Sigmoid colon (tissue), 6 donors: ENCODE measurements at regions not wholly inside any gene's neighbourhood (a gene's known extent, or its start where the extent isn't known, plus 50 kb on each side); places are given as distances from the start of the nearest gene placed in this dataset.

Source experiments
- DNase-seq: peaks from one replicate; pipeline ENCODE4 v3.0.0-alpha.2; 2019
- H3K27ac ChIP-seq, 4 donors: fragments of 200-600 bp; sonication (generic); one replicate each; pipeline ENCODE4 v1.5.1; 2016 to 2019; ENCODE audit warnings: mild to moderate bottlenecking in 1 of 4
- H3K27me3 ChIP-seq, 3 donors: fragments of 200-600 bp; sonication (generic); one replicate each; pipeline ENCODE4 v1.5.1; 2019; ENCODE audit warnings: mild to moderate bottlenecking in 1 of 3
- H3K36me3 ChIP-seq, 4 donors: fragments of 200-600 bp; sonication (generic); one replicate each; pipeline ENCODE4 v1.5.1; 2016 to 2019
- H3K4me1 ChIP-seq, 4 donors: fragments of 200-600 bp; sonication (generic); one replicate each; pipeline ENCODE4 v1.5.1; 2017 to 2019
- H3K4me3 ChIP-seq, 4 donors: fragments of 200-600 bp; sonication (generic); one replicate each; pipeline ENCODE4 v1.5.1; 2017 to 2019; ENCODE audit warnings: mild to moderate bottlenecking in 2 of 4, moderate library complexity in 1 of 4
- H3K9me3 ChIP-seq, 4 donors: fragments of 200-600 bp in 3 of 4; sonication (generic) in 3 of 4; one replicate each; pipeline versions ENCODE4 v1.5.1 to v1.6.1; 2013 to 2019
- EP300 ChIP-seq, 4 donors: sonication (generic); formaldehyde crosslinking; IDR thresholded peaks; one replicate each; pipeline ENCODE4 v1.6.1; 2017; ENCODE audit warnings: antibody characterized with exemption in 4 of 4
- POLR2A ChIP-seq, 2 donors: fragments of 450-650 bp; IDR thresholded peaks; one replicate each; pipeline ENCODE4 v1.6.1; 2016; ENCODE audit warnings: antibody characterized with exemption in 2 of 2, mild to moderate bottlenecking in 2 of 2, moderate library complexity in 2 of 2
- POLR2AphosphoS5 ChIP-seq, 4 donors: sonication (generic); formaldehyde crosslinking; IDR thresholded peaks; one replicate each; pipeline ENCODE4 v1.6.1; 2017; ENCODE audit warnings: antibody characterized with exemption in 4 of 4
- WGBS, 2 donors: extraction: QIAGEN DNeasy Blood & Tissue Kit; methylation state at CpG; one replicate each; pipeline ENCODE4 v1.1.7; 2013; 5-methylcytosine and 5-hydroxymethylcytosine counted together
- intact Hi-C: fragments of 100-400 bp; cut with DNase I; formaldehyde crosslinking; loops from one replicate; pipeline ENCODE4 v1.15.1; 2023
- TF ChIP-seq, protein P1 (sequence below), 4 experiments: fragments of 450-650 bp in 3 of 4; fragments of 200-600 bp in 1 of 4; IDR thresholded peaks; one replicate each; pipeline ENCODE4 v1.5.1; 2016 to 2019; ENCODE audit warnings: antibody characterized with exemption in 4 of 4, mild to moderate bottlenecking in 3 of 4, moderate library complexity in 2 of 4
- donor health status: healthy with polysubstance abuse.
- donor health status: healthy.

DNA sequence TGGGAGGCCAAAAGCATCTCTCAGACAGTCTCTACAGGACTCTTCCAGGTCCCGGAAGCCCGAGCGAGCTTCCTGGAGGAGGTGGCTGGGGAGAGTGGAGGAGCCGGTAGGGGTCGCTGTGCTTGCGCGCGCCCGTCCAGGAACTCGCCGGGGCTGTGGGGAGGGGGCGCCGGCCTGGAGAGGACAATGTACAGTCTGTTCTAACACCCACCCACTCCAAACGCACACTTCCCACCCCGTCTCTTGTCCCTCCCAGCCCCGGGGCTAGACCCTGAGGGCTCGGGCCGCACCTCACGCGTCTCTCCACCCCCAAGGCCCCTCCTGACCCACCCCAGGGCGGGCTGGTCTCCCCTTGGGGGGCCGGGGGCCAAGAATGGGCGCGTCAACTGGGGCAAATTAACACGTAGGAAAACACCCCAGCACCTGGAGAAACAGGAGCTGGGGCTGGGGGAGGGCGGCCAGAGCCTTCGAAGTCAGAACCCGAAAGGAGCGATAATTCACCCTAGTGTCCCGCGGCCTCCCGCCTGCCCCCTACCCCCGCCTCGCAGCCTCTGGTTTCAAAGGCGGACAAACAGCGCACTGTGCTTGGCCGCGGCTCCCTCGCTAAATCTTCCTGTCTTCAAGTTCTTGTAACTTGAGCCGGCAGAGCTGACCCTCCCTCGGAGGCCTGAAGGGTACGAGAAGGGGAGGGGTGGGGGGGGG is 103.2 kb upstream of the FOXP4 start:
- Histone ChIP-seq H3K27me3 (no peaks in the 10 kb centered on the region), H3K36me3 (no peaks in the 10 kb centered on the region), H3K27ac (peak overlapping the region; percentile 68 to 88 (median 78)), H3K4me3 (peak overlapping the region in 3 of 4 donors; percentile 30 to 35 (median 35)), H3K9me3 (no peaks in the 10 kb centered on the region), H3K4me1 (peaks cover 0 to 41% (median 35%) of the 10 kb centered on the region in 4 donors)
- peak; percentile 90 for DNase-seq
- 10 to 16% methylated on average over 42 of the region's 42 CpGs for WGBS, 2 donors
- intact Hi-C loops, result loop anchor here (2.0 kb wide), 1 partner anchor 14 kb away; no protein-coding TSS in a partner anchor
- TF ChIP-seq POLR2A (IDR thresholded peaks at IDR 0.05), result no peak
- no peak for TF ChIP-seq EP300 (IDR thresholded peaks at IDR 0.05)
- TF ChIP-seq, protein P1, sequence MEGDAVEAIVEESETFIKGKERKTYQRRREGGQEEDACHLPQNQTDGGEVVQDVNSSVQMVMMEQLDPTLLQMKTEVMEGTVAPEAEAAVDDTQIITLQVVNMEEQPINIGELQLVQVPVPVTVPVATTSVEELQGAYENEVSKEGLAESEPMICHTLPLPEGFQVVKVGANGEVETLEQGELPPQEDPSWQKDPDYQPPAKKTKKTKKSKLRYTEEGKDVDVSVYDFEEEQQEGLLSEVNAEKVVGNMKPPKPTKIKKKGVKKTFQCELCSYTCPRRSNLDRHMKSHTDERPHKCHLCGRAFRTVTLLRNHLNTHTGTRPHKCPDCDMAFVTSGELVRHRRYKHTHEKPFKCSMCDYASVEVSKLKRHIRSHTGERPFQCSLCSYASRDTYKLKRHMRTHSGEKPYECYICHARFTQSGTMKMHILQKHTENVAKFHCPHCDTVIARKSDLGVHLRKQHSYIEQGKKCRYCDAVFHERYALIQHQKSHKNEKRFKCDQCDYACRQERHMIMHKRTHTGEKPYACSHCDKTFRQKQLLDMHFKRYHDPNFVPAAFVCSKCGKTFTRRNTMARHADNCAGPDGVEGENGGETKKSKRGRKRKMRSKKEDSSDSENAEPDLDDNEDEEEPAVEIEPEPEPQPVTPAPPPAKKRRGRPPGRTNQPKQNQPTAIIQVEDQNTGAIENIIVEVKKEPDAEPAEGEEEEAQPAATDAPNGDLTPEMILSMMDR (IDR thresholded peaks at IDR 0.05), result peak in 2 of 4 experiments; percentile 25 to 40
- peak in 3 of 4 donors; percentile 34 to 58 (median 53) for TF ChIP-seq POLR2AphosphoS5 (IDR thresholded peaks at IDR 0.05)

DNA sequence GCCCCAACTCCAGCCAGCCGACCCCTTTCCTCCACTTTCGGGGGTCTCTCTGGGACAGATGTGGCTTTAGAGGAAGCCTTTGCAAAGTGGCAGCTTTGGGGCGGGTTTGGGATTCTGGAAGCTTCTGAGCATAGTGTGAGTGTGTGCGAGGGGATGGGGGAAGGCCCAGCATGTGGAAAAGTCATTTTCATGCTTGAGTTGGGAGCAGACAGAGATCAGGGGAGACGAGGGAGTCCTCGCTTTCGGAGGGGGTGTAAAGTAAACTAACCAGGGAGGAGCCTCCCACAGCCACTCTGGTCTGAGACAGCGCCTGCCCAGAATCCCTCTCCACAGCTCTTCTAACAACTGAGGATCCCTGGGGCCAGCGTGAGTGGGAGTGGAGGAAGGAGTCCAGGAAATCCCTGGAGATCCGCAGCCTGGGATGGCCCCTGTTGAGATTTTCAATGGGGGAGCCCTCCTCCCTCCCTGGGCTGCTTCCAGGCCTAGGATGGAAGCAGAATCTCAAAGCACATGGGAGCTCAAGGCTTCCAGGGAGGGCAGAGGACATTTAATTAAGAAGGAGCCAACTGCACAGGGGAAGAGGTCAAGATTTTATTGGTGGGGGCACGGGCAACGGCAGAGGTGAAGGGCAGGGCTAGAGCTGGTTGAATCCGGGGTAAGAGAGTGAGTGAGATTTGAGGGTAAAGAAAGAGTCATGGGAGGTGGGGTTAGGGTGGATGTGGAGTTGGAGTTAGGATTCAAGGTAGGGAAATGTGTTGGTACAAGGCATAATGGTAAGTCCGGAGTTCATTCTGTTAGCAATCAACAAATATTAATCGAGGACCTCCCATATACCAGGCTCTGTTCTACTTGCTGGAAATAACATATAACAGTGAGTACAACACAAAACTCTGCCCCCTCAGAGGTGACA is 102.3 kb upstream of the FOXP4 start:
- intact Hi-C loops, result loop anchor here (2.0 kb wide), 1 partner anchor 15 kb away; no protein-coding TSS in a partner anchor
- peak overlapping the region in 3 of 4 donors; percentile 30 to 35 (median 35) for H3K4me3 ChIP-seq
- 64 to 66% methylated on average over 15 of the region's 15 CpGs for WGBS, 2 donors
- DNase-seq, result peak; percentile 83
- no peaks in the 10 kb centered on the region for H3K27me3 ChIP-seq
- H3K9me3 ChIP-seq, result no peaks in the 10 kb centered on the region
- H3K27ac ChIP-seq, result peak overlapping the region; percentile 68 to 88 (median 78)
- H3K4me1 ChIP-seq, result peaks cover 0 to 45% (median 36%) of the 10 kb centered on the region in 4 donors
- H3K36me3 ChIP-seq, result no peaks in the 10 kb centered on the region
- TF ChIP-seq EP300 (IDR thresholded peaks at IDR 0.05) (no peak), POLR2A (IDR thresholded peaks at IDR 0.05) (no peak), POLR2AphosphoS5 (IDR thresholded peaks at IDR 0.05) (no peak)
- TF ChIP-seq, protein P1 (IDR thresholded peaks at IDR 0.05), result no peak

DNA sequence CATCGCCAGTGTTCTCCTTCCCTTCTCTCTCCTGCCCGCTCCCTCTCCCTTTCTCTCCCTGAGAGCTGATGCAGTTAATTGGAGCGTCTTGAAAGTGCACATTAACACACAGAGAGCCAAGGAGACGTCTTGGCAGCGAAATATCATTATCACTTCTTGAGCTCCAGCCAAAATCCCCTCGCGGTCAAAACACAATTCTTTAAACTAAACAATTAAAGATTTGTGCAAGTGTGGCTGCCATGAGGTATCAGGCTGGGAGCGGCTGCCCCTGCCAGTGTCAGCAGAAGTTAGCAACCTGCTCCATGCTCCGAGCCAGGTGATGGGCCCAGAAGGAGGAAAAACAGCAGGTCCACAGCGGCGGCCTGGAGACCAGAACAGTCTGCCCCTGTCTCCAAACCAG is 100.9 kb upstream of the FOXP4 start:
- Histone ChIP-seq H3K27ac (peak overlapping the region in 3 of 4 donors; percentile 43 to 88 (median 80)), H3K4me1 (peaks cover 0 to 59% (median 50%) of the 10 kb centered on the region in 4 donors), H3K27me3 (no peaks in the 10 kb centered on the region), H3K9me3 (no peaks in the 10 kb centered on the region), H3K4me3 (no peak overlapping the region), H3K36me3 (no peaks in the 10 kb centered on the region)
- TF ChIP-seq POLR2AphosphoS5 (IDR thresholded peaks at IDR 0.05), result peak in 1 of 4 donors; percentile 11
- TF ChIP-seq EP300 (IDR thresholded peaks at IDR 0.05), result no peak
- no peak for DNase-seq
- WGBS, 2 donors, result 62 to 69% methylated on average over 11 of the region's 11 CpGs
- intact Hi-C loops, result no loop called here

DNA sequence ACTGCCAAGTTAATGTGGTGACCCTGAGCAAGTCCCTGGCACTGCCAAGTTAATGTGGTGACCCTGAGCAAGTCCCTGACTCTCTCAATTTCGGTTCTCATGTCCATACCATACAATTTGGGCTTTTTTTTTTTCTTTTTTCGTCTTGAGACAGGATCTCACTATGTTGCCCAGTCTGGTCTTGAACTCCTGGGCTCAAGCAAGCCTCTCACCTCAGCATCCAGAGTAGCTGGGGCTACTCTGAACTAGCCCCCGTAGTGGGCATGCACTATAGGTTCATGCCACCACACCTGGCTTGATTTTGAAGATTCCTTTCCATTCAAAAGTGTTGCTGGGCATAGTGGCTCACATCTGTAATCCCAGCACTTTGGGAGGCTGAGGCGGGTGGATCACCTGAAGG is 100.0 kb upstream of the FOXP4 start:
- Histone ChIP-seq H3K36me3 (no peaks in the 10 kb centered on the region), H3K4me1 (peaks cover 0 to 68% (median 59%) of the 10 kb centered on the region in 4 donors), H3K4me3 (no peak overlapping the region), H3K27me3 (no peaks in the 10 kb centered on the region), H3K27ac (no peak overlapping the region), H3K9me3 (no peaks in the 10 kb centered on the region)
- DNase-seq, result no peak
- TF ChIP-seq, protein P1 (IDR thresholded peaks at IDR 0.05), result no peak
- no peak for TF ChIP-seq EP300 (IDR thresholded peaks at IDR 0.05)
- TF ChIP-seq POLR2AphosphoS5 (IDR thresholded peaks at IDR 0.05), result no peak
- no peak for TF ChIP-seq POLR2A (IDR thresholded peaks at IDR 0.05)
- intact Hi-C loops, result no loop called here
- WGBS, 2 donors, result 88% methylated on average over 4 of the region's 4 CpGs
